ENCODE measurements at regions not wholly inside any gene's neighbourhood (a gene's known extent, or its start where the extent isn't known, plus 50 kb on each side); places are given as distances from the start of the nearest gene placed in this dataset.

- TF ChIP-seq CTCF (IDR thresholded peaks at IDR 0.05; ENCODE audit: unreplicated experiment) = no peak
- no peak overlapping the region for H3K4me3 Mint-ChIP-seq
- no peaks in the 10 kb centered on the region for H3K36me3 Mint-ChIP-seq
- H3K4me1 Mint-ChIP-seq = peaks cover 44% of the 10 kb centered on the region
- H3K27ac Mint-ChIP-seq = peak overlapping the region; percentile 22
- H3K27me3 Mint-ChIP-seq (ENCODE audit: low read depth) = no peaks in the 10 kb centered on the region
- no peaks in the 10 kb centered on the region for H3K9me3 Mint-ChIP-seq
- DNase-seq (ENCODE audit: low spot score in 2 of 2, unreplicated experiment in 2 of 2) = no peak
Observed at GRCh38 chr12:4026517-4026916, 153.3 kb upstream of the PARP11 start.

GRCh38 chr12:4026020-4026358 lies 152.8 kb upstream of the PARP11 start:
- H3K36me3 Mint-ChIP-seq = no peaks in the 10 kb centered on the region
- no peak for TF ChIP-seq CTCF (IDR thresholded peaks at IDR 0.05; ENCODE audit: unreplicated experiment)

GRCh38 chr12:4025181-4026019 lies 152.2 kb upstream of the PARP11 start:
- H3K27me3 Mint-ChIP-seq (ENCODE audit: low read depth) = no peaks in the 10 kb centered on the region
- TF ChIP-seq CTCF (IDR thresholded peaks at IDR 0.05; ENCODE audit: unreplicated experiment) = no peak
- peaks cover 39% of the 10 kb centered on the region for H3K4me1 Mint-ChIP-seq
- no peaks in the 10 kb centered on the region for H3K36me3 Mint-ChIP-seq
- no peak overlapping the region for H3K4me3 Mint-ChIP-seq
- H3K27ac Mint-ChIP-seq = peak overlapping the region; percentile 84
- no peaks in the 10 kb centered on the region for H3K9me3 Mint-ChIP-seq
- DNase-seq (ENCODE audit: low spot score in 2 of 2, unreplicated experiment in 2 of 2) = no peak

More at GRCh38 chr12:4026020-4026358, 152.8 kb upstream of the PARP11 start:
- Mint-ChIP-seq H3K27ac (peak overlapping the region; percentile 84), H3K4me3 (no peak overlapping the region), H3K4me1 (peaks cover 44% of the 10 kb centered on the region), H3K27me3 (ENCODE audit: low read depth) (no peaks in the 10 kb centered on the region), H3K9me3 (no peaks in the 10 kb centered on the region)
- no peak for DNase-seq (ENCODE audit: low spot score in 2 of 2, unreplicated experiment in 2 of 2)

- H3K9me3 Mint-ChIP-seq = no peaks in the 10 kb centered on the region
- no peaks in the 10 kb centered on the region for H3K27me3 Mint-ChIP-seq (ENCODE audit: low read depth)
- no peaks in the 10 kb centered on the region for H3K36me3 Mint-ChIP-seq
- H3K4me1 Mint-ChIP-seq = peaks cover 36% of the 10 kb centered on the region
- no peak for DNase-seq (ENCODE audit: low spot score in 2 of 2, unreplicated experiment in 2 of 2)
- peak overlapping the region; percentile 84 for H3K27ac Mint-ChIP-seq
- TF ChIP-seq CTCF (IDR thresholded peaks at IDR 0.05; ENCODE audit: unreplicated experiment) = no peak
- H3K4me3 Mint-ChIP-seq = no peak overlapping the region
Observed at GRCh38 chr12:4024701-4025100, 151.5 kb upstream of the PARP11 start.

- no peak for TF ChIP-seq CTCF (IDR thresholded peaks at IDR 0.05; ENCODE audit: unreplicated experiment)
- Mint-ChIP-seq H3K36me3 (no peaks in the 10 kb centered on the region), H3K27ac (no peak overlapping the region), H3K4me3 (no peak overlapping the region), H3K27me3 (ENCODE audit: low read depth) (no peaks in the 10 kb centered on the region), H3K9me3 (no peaks in the 10 kb centered on the region), H3K4me1 (peaks cover 21% of the 10 kb centered on the region)
- no peak for DNase-seq (ENCODE audit: low spot score in 2 of 2, unreplicated experiment in 2 of 2)
Observed at GRCh38 chr12:4015225-4016091, 142.3 kb upstream of the PARP11 start.

All from mesothelial cell of epicardium (in vitro differentiated cells).